Esophagus muscularis mucosa (tissue), 3 donors: ENCODE measurements at regions not wholly inside any gene's neighbourhood (a gene's known extent, or its start where the extent isn't known, plus 50 kb on each side); places are given as distances from the start of the nearest gene placed in this dataset.

Experiments used
- POLR2A ChIP-seq: fragments of 450-650 bp; IDR thresholded peaks from one replicate; pipeline ENCODE4 v1.6.1; 2017; ENCODE audit warnings: antibody characterized with exemption, moderate library complexity, mild to moderate bottlenecking, low read depth
- POLR2AphosphoS5 ChIP-seq, 2 donors: sonication (generic); formaldehyde crosslinking; IDR thresholded peaks; one replicate each; pipeline ENCODE4 v1.6.1; 2017; ENCODE audit warnings: antibody characterized with exemption in 2 of 2
- TF ChIP-seq, protein P1 (sequence below), 3 experiments: fragments of 200-600 bp in 2 of 3; fragments of 450-650 bp in 1 of 3; sonication (generic) in 2 of 3; IDR thresholded peaks; one replicate each; pipeline ENCODE4 v1.5.1; 2017 to 2019; ENCODE audit warnings: antibody characterized with exemption in 3 of 3, mild to moderate bottlenecking in 2 of 3, moderate library complexity in 1 of 3

DNA sequence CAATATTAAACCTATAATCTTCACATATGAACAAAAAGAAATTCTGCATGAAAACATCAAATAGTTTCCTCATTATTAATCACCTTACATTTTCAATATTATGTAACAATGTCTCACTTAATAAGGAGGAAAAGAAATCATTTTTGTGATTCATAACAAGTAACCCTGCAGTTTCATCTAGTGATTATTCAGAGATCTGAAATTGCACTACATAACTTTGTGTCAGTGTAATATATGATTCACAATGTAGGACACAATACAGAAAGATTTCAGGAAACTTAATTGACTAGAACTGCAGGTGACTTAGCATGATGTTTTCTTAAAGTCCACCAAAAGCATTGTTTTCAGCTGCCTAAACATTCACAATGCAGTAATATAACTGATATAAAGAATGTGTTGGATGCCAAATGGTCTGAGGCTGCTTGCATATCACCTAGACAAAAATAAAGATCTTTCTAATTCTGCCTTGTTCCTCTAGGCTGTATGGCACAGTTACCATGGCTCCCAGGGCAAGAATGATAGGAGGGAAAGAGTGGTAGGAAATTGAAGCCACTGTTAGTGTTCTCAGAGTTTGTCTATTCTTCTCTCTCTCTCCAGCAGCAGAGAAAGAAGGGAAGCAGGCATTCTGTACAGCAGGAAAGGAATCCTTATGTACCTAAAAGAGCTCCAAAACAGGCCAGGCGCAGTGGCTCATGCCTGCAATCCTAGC is 366.6 kb downstream of the FSIP2 start:
- TF ChIP-seq, protein P1, sequence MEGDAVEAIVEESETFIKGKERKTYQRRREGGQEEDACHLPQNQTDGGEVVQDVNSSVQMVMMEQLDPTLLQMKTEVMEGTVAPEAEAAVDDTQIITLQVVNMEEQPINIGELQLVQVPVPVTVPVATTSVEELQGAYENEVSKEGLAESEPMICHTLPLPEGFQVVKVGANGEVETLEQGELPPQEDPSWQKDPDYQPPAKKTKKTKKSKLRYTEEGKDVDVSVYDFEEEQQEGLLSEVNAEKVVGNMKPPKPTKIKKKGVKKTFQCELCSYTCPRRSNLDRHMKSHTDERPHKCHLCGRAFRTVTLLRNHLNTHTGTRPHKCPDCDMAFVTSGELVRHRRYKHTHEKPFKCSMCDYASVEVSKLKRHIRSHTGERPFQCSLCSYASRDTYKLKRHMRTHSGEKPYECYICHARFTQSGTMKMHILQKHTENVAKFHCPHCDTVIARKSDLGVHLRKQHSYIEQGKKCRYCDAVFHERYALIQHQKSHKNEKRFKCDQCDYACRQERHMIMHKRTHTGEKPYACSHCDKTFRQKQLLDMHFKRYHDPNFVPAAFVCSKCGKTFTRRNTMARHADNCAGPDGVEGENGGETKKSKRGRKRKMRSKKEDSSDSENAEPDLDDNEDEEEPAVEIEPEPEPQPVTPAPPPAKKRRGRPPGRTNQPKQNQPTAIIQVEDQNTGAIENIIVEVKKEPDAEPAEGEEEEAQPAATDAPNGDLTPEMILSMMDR (IDR thresholded peaks at IDR 0.05) = no peak
- no peak for TF ChIP-seq POLR2AphosphoS5 (IDR thresholded peaks at IDR 0.05)
- no peak for TF ChIP-seq POLR2A
